HepG2 (cell line): ENCODE measurements at regions not wholly inside any gene's neighbourhood (a gene's known extent, or its start where the extent isn't known, plus 50 kb on each side); places are given as distances from the start of the nearest gene placed in this dataset.

ENCODE experiments used
- ATAC-seq: fragments of 200-7000 bp; cut with Tn5 transposase; 3 replicates; pipeline ENCODE4 v1.9.1; 2020; ENCODE audit warnings: mild to moderate bottlenecking, moderate library complexity
- BruUV-seq: library from RNA; stranded (reverse); fragments of 400-500 nt; replicated peaks from 2 replicates; lab custom pipeline; 2021; lab: Mats Ljungman, UMichigan
- CTCF ChIA-PET: fragments of 300-600 bp; formaldehyde crosslinking; extraction: SDS; loops from one replicate; lab custom pipeline; 2021; ENCODE audit warnings: low total read pairs, inconsistent platforms, low intra/inter-chr PET ratio; lab: Yijun Ruan, JAX
- POLR2A ChIA-PET: fragments of 350-600 bp; sonication (Branson Sonifier 250); formaldehyde crosslinking; loops from one replicate; lab custom pipeline; 2020; ENCODE audit warnings: antibody characterized with exemption, inconsistent platforms; lab: Yijun Ruan, JAX
- DNase-seq: peaks from one replicate; pipeline ENCODE4 v3.0.0-alpha.2; 2015; ENCODE audit warnings: low spot score
- FAIRE-seq: peaks from 3 replicates; lab custom pipeline; 2011; peaks lifted over from hg19 to GRCh38; lab: Jason Lieb, UNC
- H2AFZ ChIP-seq: one replicate; pipeline ENCODE4 v1.6.1; 2011; ENCODE audit warnings: low read length, inconsistent platforms
- H3K27ac ChIP-seq: fragments of 300-600 bp; 3 replicates; pipeline ENCODE4 v1.8.0; 2011; ENCODE audit warnings: mixed run types, mild to moderate bottlenecking, mixed read lengths, low read length, inconsistent platforms; ENCODE audit not compliant: insufficient read depth; ENCODE audit errors: extremely low read length
- H3K27me3 ChIP-seq, 2 experiments: fragments of 200-600 bp in 1 of 2; 2 replicates in 1 of 2; 3 replicates in 1 of 2; pipeline versions ENCODE4 v1.6.0 to v1.8.0; 2011; ENCODE audit warnings: low read length in 2 of 2, mild to moderate bottlenecking in 2 of 2, moderate library complexity in 2 of 2, inconsistent platforms in 1 of 2; ENCODE audit not compliant: insufficient read depth in 2 of 2, control insufficient read depth in 1 of 2
- H3K36me3 ChIP-seq, 2 experiments: fragments of 200-600 bp in 1 of 2; replicated peaks in 1 of 2; 2 replicates in 1 of 2; 3 replicates in 1 of 2; pipeline versions ENCODE4 v1.5.1 to v1.8.0; 2011; ENCODE audit warnings: low read length in 2 of 2, inconsistent platforms in 1 of 2; ENCODE audit not compliant: insufficient read depth in 2 of 2, control insufficient read depth in 1 of 2
- H3K4me1 ChIP-seq: 2 replicates; pipeline ENCODE4 v1.5.1; 2012; ENCODE audit warnings: low read length, inconsistent platforms; ENCODE audit not compliant: insufficient read depth
- H3K4me2 ChIP-seq: 2 replicates; pipeline ENCODE4 v1.6.0; 2011; ENCODE audit warnings: low read depth, low read length, inconsistent platforms
- H3K4me3 ChIP-seq, 3 experiments: fragments of 200-600 bp in 1 of 3; sonication (generic), shearing (Covaris generic) in 1 of 3; replicated peaks in 1 of 3; 2 replicates each; pipeline ENCODE4 v1.5.1; 2011 to 2016; ENCODE audit warnings: low read length in 3 of 3, inconsistent platforms in 2 of 3, low read depth in 2 of 3, mild to moderate bottlenecking in 2 of 3, control low read depth in 1 of 3, mixed read lengths in 1 of 3; ENCODE audit not compliant: insufficient read depth in 1 of 3
- H3K79me2 ChIP-seq: one replicate; pipeline ENCODE4 v1.6.1; 2011; ENCODE audit warnings: low read length, inconsistent platforms; ENCODE audit not compliant: insufficient read depth
- H3K9ac ChIP-seq: 2 replicates; pipeline ENCODE4 v1.6.0; 2011; ENCODE audit warnings: mild to moderate bottlenecking, low read depth, low read length, inconsistent platforms; ENCODE audit not compliant: insufficient read depth
- H3K9me3 ChIP-seq: 2 replicates; pipeline ENCODE4 v1.5.1; 2012; ENCODE audit warnings: mild to moderate bottlenecking, low read length
- H4K20me1 ChIP-seq: 2 replicates; pipeline ENCODE4 v1.6.0; 2011; ENCODE audit warnings: inconsistent platforms, mild to moderate bottlenecking, low read length, moderate library complexity; ENCODE audit not compliant: insufficient read depth
- ARHGAP35 ChIP-seq: sonication (generic); formaldehyde crosslinking; IDR thresholded peaks from 2 replicates; pipeline ENCODE4 v1.9.0; 2022; ENCODE audit warnings: mild to moderate bottlenecking, inconsistent platforms, moderate library complexity, missing genetic modification reagents, borderline replicate concordance
- CBX5 ChIP-seq: sonication (generic); formaldehyde crosslinking; IDR thresholded peaks from 2 replicates; pipeline ENCODE4 v1.4.0; 2020; ENCODE audit warnings: missing genetic modification reagents, borderline replicate concordance
- FOXA1 ChIP-seq, 2 experiments: fragments of 450-650 bp in 1 of 2; sonication (generic) in 1 of 2; formaldehyde crosslinking in 1 of 2; IDR thresholded peaks; 2 replicates each; pipeline versions ENCODE4 v1.4.0 to v1.6.1; 2016 to 2020; ENCODE audit warnings: missing genetic modification reagents in 1 of 2
- FOXJ3 ChIP-seq: sonication (generic); formaldehyde crosslinking; IDR thresholded peaks from 2 replicates; pipeline ENCODE4 v1.4.0; 2020; ENCODE audit warnings: missing genetic modification reagents, mild to moderate bottlenecking, borderline replicate concordance
- JARID2 ChIP-seq: sonication (generic); formaldehyde crosslinking; IDR thresholded peaks from 2 replicates; pipeline ENCODE4 v1.8.1; 2023; ENCODE audit warnings: missing genetic modification reagents, inconsistent platforms; ENCODE audit not compliant: insufficient replicate concordance
- KAT2B ChIP-seq: fragments of 150-350 bp; IDR thresholded peaks from 2 replicates; pipeline ENCODE4 v1.6.1; 2014; ENCODE audit warnings: low read depth, low read length, borderline replicate concordance
- MNT ChIP-seq: fragments of 450-650 bp; IDR thresholded peaks from 2 replicates; pipeline ENCODE4 v1.6.1; 2016
- RFX1 ChIP-seq: fragments of 450-650 bp; IDR thresholded peaks from 2 replicates; pipeline ENCODE4 v1.6.1; 2017
- SMAD3 ChIP-seq: sonication (generic); formaldehyde crosslinking; IDR thresholded peaks from 2 replicates; pipeline ENCODE4 v1.4.0; 2020; ENCODE audit warnings: missing genetic modification reagents
- SP4 ChIP-seq: sonication (generic); formaldehyde crosslinking; IDR thresholded peaks from 2 replicates; pipeline ENCODE4 v1.8.1; 2023; ENCODE audit warnings: mild to moderate bottlenecking, missing genetic modification reagents
- THRA ChIP-seq: sonication (generic); formaldehyde crosslinking; IDR thresholded peaks from 2 replicates; pipeline ENCODE4 v1.4.0; 2020; ENCODE audit warnings: missing genetic modification reagents, borderline replicate concordance
- ZNF12 ChIP-seq: sonication (generic); formaldehyde crosslinking; IDR thresholded peaks from 2 replicates; pipeline ENCODE4 v1.5.0; 2020; ENCODE audit warnings: missing genetic modification reagents
- ZNF30 ChIP-seq: sonication (generic); formaldehyde crosslinking; IDR thresholded peaks from 2 replicates; pipeline ENCODE4 v1.5.0; 2020; ENCODE audit warnings: mild to moderate bottlenecking, missing genetic modification reagents
- ZNF451 ChIP-seq: sonication (generic); formaldehyde crosslinking; IDR thresholded peaks from 2 replicates; pipeline ENCODE4 v1.5.0; 2020; ENCODE audit warnings: mild to moderate bottlenecking, missing genetic modification reagents
- ZSCAN29 ChIP-seq: sonication (generic); formaldehyde crosslinking; conservative IDR thresholded peaks from 2 replicates; pipeline ENCODE4 v1.4.0; 2020; ENCODE audit warnings: mild to moderate bottlenecking, missing genetic modification reagents
- WGBS: methylation state at CpG from one replicate; pipeline ENCODE4 v1.1.6; 2017; ENCODE audit warnings: low lambda C conversion rate; 5-methylcytosine and 5-hydroxymethylcytosine counted together
- in situ Hi-C: cut with HindIII; loops from 2 replicates; pipeline ENCODE4 v1.10.0; 2017; ENCODE audit warnings: low pct_unique_long_range_greater_than_20kb; ENCODE audit not compliant: extremely low pct_ligation_motif_present
- intact Hi-C: fragments of 100-400 bp; cut with micrococcal nuclease; formaldehyde crosslinking; loops from one replicate; pipeline ENCODE4 v1.10.0; 2022; ENCODE audit not compliant: unreplicated experiment

DNA sequence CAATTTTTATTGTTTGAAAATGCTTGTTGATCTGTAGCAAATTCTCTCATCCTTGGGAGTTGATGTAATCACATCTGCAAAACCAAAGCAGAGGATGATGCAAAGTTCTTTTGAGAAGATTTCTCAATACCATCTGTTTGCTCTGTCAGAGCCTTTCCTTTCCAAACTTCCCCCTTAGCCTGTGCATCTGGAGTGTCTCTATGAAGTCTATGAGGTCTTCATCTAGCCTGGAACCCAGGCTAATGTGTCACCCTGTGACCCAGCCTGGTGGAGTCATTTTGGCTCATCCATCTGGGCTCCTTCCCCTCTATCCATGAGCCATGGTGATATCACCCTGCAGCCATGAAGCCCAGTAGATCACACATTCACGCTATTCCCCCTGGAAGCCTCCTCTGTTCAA, 123.2 kb upstream of the SLC7A14 start:
- Histone ChIP-seq H3K4me1 (no peaks in the 10 kb centered on the region), H2AFZ (no peak overlapping the region), H3K9me3 (no peaks in the 10 kb centered on the region), H3K27me3 (no peaks in the 10 kb centered on the region), H3K4me3 (no peak overlapping the region), H3K9ac (no peak overlapping the region), H3K36me3 (no peaks in the 10 kb centered on the region), H3K4me2 (no peak overlapping the region), H4K20me1 (no peaks in the 10 kb centered on the region), H3K79me2 (no peaks in the 10 kb centered on the region), H3K27ac (no peak overlapping the region)
- BruUV-seq, result no TSS peak
- no peak for DNase-seq
- ATAC-seq, result no peak
- intact Hi-C loops (no loop called here), in situ Hi-C loops (no loop called here)
- FAIRE-seq, result no peak
- 0% methylated on average over 1 of the region's 1 CpG for WGBS
- no peak for TF ChIP-seq FOXA1 (IDR thresholded peaks at IDR 0.05)
- TF ChIP-seq FOXA1 (CRISPR knock-in tag; IDR thresholded peaks at IDR 0.05), result no peak
- TF ChIP-seq KAT2B, result no peak
- TF ChIP-seq FOXJ3 (CRISPR knock-in tag), result no peak
- TF ChIP-seq ZNF451 (CRISPR knock-in tag), result no peak
- no peak for TF ChIP-seq SMAD3 (CRISPR knock-in tag)
- no peak for TF ChIP-seq SP4 (CRISPR knock-in tag)
- TF ChIP-seq ZNF30 (CRISPR knock-in tag), result no peak
- ChIA-PET CTCF (no interaction called here), POLR2A (no interaction called here)

DNA sequence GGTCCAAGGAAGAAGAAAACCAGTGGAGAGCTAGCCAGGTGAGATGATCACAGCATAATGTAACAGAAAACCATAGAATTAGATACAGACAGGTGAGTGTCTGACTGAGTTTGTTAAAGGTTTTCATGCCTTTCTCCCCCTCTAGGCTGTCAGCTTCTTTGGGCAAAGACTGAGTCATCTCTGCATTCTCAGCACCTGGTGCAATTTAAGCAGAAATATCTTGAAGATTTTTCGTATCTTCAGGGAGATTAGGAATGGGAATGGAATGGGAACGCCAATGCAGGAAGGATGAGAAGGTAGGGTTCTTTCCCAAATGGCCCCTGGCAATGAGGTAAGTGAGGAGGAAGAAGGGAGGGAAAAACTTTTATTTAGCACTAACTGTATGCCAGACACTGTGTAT, 122.0 kb upstream of the SLC7A14 start:
- no peak overlapping the region for H3K9ac ChIP-seq
- H3K4me3 ChIP-seq, result no peak overlapping the region
- in situ Hi-C loops (no loop called here), intact Hi-C loops (no loop called here)
- no peaks in the 10 kb centered on the region for H3K9me3 ChIP-seq
- H3K36me3 ChIP-seq, result no peaks in the 10 kb centered on the region
- 0% methylated on average over 2 of the region's 2 CpGs for WGBS
- no peak overlapping the region for H3K27ac ChIP-seq
- BruUV-seq, result no TSS peak
- TF ChIP-seq JARID2 (CRISPR knock-in tag), result no peak
- TF ChIP-seq MNT, result no peak
- no peak for TF ChIP-seq THRA (CRISPR knock-in tag)
- TF ChIP-seq CBX5, result no peak
- no peak for TF ChIP-seq ZSCAN29 (CRISPR knock-in tag)
- TF ChIP-seq RFX1, result no peak
- TF ChIP-seq ZNF12 (CRISPR knock-in tag), result no peak
- TF ChIP-seq ARHGAP35 (CRISPR knock-in tag), result no peak
- ChIA-PET CTCF (no interaction called here), POLR2A (no interaction called here)
- ATAC-seq (no peak), FAIRE-seq (no peak), DNase-seq (no peak)
- no peaks in the 10 kb centered on the region for H3K4me1 ChIP-seq
- H4K20me1 ChIP-seq, result no peaks in the 10 kb centered on the region
- H3K79me2 ChIP-seq, result no peaks in the 10 kb centered on the region
- no peaks in the 10 kb centered on the region for H3K27me3 ChIP-seq
- H3K4me2 ChIP-seq, result no peak overlapping the region
- no peak overlapping the region for H2AFZ ChIP-seq
